GM19023 (cell line): ENCODE measurements at regions not wholly inside any gene's neighbourhood (a gene's known extent, or its start where the extent isn't known, plus 50 kb on each side); places are given as distances from the start of the nearest gene placed in this dataset.
"Not testable (repeated sequence)": the region's sequence is repeated elsewhere in the genome, so short reads cannot be mapped to it uniquely, and the experiment has no call there.

Experiments
- ATAC-seq: cut with Tn5 transposase; IDR thresholded peaks from one replicate; pipeline ENCODE4 v1.9.1; 2021; ENCODE audit warnings: mild to moderate bottlenecking, moderate library complexity; ENCODE audit not compliant: unreplicated experiment

DNA sequence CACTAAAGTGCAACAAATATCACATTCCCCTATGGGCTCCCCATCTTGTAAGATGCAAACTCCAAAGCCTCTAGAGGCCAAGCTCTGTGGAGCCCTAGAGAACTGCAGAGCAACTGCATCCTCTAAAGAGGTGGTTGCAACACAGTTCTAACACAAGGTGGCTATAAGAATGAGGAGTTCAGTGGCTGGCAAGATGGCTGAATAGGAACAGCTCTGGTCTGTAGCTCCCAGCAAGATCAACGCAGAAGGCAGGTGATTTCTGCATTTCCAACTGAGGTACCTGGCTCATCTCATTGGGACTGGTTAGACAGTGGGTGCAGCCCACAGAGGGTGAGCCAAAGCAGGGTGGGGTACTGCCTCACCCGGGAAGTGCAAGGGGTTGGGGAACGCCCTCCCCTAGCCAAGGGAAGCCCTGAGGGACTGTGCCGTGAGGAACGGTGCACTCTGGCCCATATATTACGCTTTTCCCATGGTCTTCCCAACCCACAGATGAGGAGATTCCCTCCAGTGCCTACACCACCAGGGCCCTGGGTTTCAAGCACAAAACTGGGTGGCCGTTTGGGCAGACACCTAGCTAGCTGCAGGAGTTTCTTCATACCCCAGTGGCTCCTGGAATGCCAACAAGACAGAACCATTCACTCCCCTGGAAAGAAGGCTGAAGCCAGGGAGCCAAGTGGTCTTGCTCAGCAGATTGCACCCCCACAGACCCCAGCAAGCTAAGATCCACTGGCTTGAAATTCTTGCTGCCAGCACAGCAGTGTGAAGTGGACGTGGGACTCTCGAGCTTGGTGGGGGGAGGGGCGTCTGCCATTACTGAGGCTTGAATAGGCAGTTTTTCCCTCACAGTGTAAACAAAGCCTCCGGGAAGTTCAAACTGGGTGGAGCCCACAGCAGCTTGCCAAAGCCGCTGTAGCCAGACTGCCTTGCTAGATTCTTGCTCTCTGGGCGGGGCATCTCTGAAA is 188.6 kb upstream of the EGLN3 start:
- ATAC-seq: not testable (repeated sequence)

DNA sequence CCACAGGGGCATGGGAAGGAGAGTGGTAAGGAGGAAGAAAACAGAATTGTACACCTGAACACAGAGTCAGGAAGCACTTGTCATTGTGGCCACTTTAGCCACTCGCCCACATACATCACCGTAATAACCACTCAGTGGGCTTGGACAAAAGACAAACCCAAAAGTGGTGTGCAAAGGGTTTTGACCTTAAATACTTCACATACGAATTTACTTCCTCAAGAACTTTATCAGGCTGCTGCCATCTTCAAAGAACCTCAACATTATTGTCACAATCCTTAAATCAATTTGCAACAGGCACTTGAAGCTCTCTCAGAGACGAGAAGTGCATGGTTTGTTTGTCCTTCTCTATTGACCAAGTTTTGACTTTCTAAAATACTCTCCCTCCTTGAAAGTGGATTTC is 187.3 kb upstream of the EGLN3 start:
- no peak for ATAC-seq

DNA sequence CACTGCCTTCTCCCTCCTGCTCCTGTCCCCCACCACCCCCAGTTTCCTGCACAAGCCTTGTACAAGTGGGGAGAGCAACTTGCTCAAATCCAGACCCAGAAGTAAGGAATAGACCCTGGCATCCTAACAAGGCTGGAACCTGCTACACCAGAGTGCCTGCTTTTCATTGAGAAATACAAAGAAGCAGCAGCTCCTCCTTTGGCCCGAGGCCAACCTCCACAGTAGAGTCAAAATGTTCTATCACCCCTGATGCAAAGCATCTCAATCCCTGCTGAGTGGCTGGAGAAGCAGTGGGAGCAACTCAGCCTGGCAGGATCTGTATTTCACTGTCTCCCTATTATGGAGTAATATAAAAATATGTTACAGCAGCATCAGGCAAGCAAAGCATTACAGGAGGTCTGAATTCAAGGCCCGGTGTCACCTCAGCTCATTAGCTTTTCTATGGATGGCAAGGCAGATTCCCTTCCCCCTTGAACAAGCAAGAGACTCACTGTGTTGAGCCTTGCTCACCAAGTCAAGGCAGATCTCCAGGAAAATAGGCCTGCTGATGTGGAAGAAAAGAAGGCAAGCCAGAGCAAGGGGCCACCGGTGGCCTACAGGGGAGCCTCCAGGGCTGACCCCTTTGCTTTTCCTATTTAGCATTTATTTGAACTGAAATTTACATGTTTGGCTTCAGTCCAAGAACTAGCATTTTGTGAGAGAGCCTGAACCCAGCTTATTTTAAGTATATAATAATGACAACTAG is 186.3 kb upstream of the EGLN3 start:
- ATAC-seq: no peak

DNA sequence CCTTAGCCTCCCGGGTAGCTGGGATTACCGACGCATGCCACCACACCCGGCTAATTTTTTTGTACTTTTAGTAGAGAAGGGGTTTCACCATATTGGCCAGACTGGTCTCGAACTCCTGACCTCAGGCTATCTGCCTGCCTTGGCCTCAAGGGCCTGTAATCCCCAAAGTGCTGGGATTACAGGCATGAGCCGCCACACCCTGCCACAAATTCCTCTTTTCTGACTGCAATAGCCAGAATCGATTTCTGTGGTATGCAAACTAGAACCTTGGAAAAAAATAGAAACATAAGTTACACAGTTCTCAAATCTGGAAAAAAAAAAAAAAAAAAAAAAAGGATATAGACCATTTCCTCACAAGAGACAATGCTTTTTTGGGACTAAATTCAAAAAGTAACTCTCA is 184.6 kb upstream of the EGLN3 start:
- ATAC-seq: no peak

DNA sequence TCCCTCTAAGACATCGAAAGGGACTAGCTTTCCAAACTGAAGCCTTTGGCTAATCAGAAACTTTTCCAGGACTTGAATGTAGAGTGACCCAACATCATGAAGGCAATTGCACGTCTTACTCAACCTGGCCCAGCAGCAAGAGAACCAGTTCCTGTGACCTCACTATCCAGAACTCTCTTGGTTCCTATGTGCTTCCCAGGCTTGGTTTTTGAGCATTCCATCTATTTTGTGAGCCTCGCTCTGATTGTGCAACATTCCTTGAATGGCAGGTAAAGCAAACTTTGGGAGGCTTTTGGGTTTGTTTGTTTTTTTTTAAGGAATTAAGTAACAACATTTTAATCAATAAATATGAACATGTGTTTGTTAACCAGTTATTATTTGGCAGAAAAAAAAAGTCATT is 183.6 kb upstream of the EGLN3 start:
- no peak for ATAC-seq

DNA sequence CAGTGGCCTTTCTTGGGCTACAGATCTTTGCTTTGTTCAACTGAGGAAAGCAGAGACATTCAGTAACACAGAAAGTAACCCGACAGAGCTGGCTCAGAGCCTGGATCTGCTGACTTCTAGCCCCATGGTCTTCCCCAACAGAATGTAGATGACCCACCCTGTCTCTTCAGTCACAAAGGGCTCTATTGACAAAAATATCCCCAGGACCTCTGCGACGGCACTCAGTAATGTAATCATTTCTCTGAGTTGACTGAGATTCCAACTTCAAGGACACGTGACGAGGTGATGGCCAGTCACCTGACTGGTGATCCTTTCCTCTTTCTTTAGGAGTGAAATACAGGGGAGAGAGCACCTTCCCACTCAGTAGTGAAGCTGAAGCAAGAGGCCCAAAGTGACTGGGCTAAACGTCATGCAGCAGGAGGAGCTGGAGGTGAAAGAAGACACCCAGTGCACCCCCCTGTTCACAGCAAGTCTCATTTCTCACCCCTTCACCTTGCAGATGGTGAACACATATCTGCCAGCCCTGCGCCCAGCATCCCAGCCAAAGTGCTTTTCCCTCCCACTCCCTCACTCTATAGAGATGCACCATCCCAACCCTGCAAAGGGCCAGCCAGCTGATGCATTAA is 179.2 kb upstream of the EGLN3 start:
- ATAC-seq: no peak

DNA sequence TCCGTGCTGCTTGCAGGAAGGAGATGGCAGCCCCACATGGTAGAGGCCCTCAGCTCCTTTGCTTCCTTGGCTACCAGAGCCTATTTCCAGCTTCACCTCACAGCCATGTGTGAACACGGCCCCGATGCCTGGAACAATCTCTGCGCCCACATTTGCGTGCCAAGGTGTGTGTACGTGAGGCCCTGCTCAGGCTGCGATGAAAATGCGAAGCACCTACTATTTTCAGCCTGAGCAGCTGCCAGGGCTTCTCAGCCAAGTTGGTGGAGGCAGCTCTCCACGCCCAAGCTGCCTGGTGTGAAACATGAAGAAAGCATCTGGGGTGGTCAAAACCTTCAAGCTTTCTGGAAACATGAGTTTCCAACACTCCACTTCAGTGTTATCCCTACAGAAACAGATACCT is 177.8 kb upstream of the EGLN3 start:
- no peak for ATAC-seq

DNA sequence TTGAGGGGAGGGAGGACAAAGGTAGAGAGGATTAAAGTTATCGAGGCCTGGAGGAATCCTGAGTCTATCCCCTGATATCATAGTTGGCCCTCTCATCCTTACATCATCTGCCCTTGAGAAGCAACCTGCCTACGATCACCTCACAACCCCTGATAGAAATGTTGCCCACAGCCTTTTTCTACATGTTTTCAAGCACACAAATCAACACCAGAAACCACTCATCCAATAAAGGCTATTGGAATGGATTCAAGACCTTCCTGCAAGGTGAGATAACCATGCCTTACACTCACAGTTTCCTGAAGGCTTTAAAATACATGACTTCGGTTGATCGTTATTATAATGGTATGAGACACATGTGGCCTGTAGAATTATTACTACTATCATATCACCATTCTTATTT is 175.7 kb upstream of the EGLN3 start:
- no peak for ATAC-seq

DNA sequence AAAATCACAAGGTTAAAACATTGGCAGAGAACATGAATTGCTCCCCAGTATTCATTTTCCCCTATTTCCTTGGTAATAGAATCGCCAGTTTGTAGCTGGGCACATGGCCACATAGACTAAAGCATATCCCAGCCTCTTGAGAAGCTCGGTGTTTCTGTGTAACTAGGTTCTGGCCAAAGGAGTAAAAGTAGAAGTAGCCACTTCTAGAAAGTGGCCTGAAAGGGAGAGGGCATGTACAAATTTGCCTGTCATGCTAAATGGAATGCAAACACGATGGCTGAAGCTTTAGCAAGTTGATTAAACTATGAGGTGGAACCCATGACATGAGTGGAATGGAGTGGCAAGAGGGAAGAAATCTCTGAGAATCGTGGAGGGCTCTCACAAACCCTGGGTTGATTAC is 173.7 kb upstream of the EGLN3 start:
- ATAC-seq: no peak

DNA sequence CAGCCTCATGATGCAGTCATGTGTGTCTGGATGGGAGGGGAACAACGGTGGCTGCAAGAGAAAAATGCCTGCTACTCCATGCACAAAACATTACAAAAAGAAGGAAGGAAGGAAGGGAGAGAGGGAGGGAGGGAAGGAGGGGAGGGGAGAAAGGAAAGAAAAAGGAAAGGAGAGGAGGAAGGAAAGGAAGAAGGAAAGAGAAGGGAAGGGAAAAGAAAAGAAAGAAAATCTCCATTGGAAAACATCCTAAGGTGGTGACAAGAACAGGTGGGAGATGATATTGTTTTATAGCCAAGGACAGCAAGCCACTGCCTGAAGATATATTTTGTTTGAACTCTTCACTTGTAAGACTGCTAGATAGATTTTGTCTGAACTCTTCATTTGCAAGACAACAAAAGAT is 171.8 kb upstream of the EGLN3 start:
- ATAC-seq: no peak

DNA sequence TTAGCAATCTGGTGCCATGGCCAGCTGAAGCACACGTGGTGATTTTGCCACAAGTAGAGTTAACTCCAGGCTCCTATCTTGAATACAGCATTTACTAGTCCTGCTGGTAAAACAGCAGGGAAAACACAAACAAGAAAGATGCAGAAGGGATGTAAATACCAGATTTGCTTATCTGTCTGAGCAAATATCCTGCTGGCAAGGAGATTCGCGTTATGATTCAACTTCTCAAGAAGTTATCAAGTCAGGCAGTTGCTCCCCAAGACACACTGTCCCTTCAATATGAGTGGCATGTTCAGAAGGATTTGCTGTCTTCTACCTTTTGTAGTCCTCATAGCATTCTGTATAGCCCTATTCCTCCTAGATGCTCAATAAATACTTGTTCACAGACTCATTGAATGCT is 171.2 kb upstream of the EGLN3 start:
- ATAC-seq: no peak

DNA sequence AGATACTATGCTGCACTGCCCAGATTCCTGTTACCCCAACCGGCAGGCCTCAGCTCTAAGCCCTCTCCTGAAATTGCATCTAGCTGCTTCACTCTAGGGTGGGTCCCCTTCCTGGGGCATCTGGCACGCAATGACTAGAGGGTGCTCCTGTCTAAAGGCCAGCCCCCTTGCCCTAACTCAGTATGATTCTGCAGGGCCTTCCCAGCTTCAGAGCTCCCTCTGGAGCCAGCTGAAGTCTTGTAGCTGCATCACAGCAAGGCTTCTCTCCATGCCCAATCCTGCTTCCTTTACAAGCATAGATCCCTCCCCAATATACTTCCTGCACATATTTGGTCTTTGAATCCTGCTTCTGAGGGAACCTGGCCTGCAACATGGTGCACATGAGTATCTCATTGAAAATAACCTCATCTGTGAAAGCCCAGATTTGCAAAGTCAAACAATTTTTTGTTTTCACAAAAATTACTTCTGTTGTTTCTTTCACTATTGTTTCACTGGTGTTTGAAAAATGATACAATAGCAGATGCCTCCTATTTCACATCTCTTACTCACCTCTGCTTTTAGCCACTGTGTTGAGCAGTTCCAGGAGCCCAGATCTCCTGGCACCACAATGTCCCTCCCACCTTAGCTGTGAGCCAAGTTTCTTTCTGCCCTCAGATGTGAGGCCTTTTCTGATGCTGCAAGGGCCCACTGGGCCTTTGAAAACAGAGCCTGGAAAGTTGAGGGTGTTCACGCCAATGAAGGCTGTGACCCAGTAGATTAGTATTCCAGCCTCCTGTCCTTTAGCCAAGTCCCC is 169.5 kb upstream of the EGLN3 start:
- no peak for ATAC-seq

DNA sequence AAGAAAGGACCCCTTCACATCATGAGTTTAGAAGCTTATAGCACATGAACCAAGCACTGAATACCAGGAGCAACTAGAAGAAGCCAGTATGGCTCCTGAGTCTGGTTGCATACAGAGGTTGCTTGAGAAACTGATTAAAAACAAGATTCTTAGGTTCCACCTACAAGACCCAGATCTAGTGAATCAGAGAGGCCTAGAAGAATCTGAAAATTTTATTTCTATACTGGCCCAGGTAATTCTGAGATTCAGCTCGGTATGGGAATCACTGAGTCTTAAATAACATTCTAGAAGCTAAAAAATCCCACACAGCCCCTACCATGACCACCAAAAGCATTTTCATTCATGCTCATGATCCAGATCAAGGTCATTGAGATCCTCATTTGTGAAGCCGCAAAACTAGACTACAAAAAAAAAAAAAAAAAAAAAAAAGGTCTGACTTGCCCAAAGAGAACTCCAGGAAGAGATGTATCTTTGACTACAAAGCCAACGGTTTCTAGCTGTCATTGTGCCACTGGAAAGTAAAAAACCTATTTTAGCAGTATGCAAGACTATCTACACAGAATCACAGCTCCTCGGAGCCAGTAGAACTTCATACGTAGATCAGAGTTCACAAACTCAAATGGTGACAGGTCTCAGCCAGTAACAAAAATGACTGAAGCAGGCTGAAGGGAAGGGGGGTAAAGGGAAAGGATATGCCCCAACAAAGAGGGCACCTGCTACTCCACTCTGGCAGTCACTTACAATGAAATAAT is 168.4 kb upstream of the EGLN3 start:
- ATAC-seq: no peak

DNA sequence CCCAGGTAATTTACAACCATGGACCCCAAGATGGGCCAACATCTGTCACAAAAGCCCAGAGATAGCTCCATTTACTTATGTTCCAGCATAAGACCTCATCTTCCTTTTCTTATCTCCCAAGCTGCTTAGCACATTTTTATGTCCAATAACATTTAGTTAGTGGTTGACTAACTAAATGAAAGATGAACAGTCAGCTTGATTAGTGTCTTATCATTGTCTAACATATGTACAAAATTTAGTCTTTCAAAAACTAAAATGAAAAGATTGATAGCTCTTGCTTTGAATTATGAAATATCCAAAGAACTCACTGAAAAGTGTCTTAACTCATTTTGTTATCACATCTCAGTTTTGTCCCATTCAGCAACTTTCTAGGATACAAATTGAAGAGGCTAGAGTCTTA is 163.1 kb upstream of the EGLN3 start:
- no peak for ATAC-seq

DNA sequence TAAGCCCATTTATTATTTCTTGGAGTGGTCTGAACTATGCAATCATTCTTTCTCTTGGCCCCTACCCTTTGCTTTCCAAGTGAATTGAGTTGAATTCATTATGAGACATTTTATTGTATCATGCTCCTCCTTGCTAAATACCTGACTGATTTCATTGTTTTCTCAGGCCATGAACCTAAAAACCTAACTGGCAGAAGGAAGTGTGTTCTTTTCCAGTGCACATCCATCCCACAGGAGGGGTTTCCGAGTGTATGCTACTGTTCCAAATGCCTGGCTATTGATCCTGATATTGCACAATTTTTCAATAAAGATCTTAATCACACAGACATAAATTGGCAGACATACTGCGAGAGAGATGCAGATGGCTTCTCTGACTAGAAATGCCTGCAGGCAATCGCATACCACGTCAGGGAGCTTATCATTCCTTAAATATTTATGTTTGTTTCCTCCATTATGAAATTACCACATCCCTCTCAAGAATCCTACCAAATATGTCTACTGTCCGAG is 162.2 kb upstream of the EGLN3 start:
- ATAC-seq: no peak

DNA sequence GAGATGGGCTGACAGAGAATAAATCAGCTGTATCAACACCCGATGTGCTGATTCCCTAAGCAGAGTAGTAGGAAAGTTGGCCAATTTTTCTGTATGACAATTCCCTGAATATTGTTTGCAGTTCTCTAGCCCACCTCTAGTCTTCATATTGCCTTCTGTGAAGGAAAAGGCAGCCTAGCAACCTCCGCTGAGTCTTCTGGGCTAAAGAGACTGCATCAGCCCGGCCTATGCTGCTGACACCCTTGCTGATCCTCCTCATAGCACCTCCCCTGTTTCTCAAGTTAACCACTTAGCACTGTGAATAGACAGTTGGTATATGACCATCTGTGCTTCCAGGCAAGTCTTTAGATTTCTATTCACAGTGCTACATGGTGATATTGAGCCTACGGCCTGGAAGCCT is 161.1 kb upstream of the EGLN3 start:
- ATAC-seq: no peak

DNA sequence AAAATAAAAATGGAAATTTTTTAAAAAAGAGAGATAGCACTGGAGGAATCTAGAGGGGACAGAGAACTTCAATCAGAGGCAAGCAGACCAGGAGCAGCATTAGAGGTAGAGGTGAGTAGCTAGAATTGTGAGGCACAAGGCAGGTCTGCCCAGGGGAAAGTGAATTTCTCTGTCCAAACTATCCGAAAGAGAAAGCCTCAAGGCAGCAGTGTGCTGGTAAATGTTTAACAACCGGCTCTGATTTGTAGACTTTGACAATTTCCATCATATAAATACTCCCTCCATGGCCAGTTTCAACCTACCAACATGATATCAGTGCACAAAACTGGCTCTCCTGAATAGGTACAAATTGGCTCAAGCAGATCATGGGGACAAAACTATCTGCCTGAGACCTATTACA is 160.6 kb upstream of the EGLN3 start:
- ATAC-seq: no peak

DNA sequence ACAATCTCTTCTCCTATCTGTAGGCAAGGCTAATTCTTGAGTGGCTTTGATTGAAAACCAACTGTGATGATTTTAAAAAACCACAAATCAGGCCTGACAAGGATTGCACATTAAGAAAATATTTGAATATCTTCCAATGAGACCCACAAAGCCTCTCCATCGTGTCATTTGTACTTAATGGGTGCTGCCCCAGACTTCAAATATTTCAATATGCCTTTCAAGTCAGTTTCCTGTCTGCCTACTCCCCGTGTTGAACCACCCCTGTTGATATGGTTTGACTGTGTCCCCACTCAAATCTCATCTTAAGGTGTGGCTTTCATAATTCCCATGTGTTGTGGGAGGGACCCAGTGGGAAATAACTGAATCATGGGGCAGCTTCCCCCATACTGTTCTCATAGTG is 159.7 kb upstream of the EGLN3 start:
- ATAC-seq: no peak

DNA sequence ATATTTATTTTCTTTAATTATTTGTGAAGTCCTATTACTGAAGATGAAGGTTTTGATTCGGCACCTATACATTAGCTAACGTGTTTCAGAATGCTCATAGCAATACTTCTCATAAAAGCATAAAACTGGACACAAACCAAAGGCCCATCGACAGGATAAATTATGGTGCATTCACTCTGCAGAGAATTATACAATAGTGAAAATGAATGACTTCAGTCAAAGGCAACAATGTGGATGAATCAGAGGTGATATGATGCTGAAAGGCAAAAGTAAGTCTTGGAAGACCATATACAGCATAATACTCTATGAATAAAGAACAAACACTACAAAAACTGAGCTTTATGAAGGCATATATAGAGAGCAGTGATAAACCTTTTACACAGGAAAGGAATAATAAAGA is 156.6 kb upstream of the EGLN3 start:
- no peak for ATAC-seq

DNA sequence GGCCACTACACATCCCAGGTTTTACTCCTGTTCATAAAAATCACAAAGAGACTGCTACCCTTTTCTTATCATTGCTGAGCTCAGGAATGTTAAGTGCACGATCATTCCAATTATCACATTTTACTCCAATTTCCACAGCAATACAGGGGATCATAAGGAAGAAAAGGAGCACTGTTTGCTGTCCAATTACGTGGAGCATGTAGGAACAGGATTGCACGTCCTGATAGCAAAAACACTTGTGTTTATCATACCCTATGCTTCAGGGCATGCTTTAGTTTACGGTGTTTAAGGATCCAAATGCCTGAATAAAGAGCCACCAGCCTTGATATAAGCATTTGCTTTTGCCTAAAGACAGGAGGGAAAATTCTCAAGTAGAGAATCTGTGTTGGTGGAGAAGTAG is 155.4 kb upstream of the EGLN3 start:
- no peak for ATAC-seq
